ENCODE measurements at regions not wholly inside any gene's neighbourhood (a gene's known extent, or its start where the extent isn't known, plus 50 kb on each side); places are given as distances from the start of the nearest gene placed in this dataset.

- DNase-seq (ENCODE audit: low read depth in 1 of 2, low spot score in 1 of 2) (no peak), ATAC-seq (no peak), FAIRE-seq (no peak)
- Histone ChIP-seq H3K4me3 (no peak overlapping the region), H3K4me1 (no peaks in the 10 kb centered on the region), H3K27ac (no peak overlapping the region), H3K4me2 (no peak overlapping the region), H3K9me3 (no peaks in the 10 kb centered on the region; the same call in 2 of the 3 replicates)
- ChIA-PET CTCF (no interaction called here), POLR2A (no interaction called here)
- WGBS (ENCODE audit: missing lambda C conversion rate): 26% methylated on average over 1 of the region's 1 CpG
- TF ChIP-seq GATA3 (IDR thresholded peaks at IDR 0.05; ENCODE audit: borderline replicate concordance): no peak
- no peak for TF ChIP-seq NFE2L2 (conservative IDR thresholded peaks at IDR 0.05; ENCODE audit: low read length)
- no peak for TF ChIP-seq RCOR1 (IDR thresholded peaks at IDR 0.05; ENCODE audit: low read depth, low read length)
- TF ChIP-seq RFX5 (IDR thresholded peaks at IDR 0.05): no peak
- TF ChIP-seq HEYL (CRISPR knock-in tag; IDR thresholded peaks at IDR 0.05): no peak
- TF ChIP-seq EHF (CRISPR knock-in tag; IDR thresholded peaks at IDR 0.05): no peak
- TF ChIP-seq EP300 (IDR thresholded peaks at IDR 0.05): no peak
- TF ChIP-seq, protein P1, sequence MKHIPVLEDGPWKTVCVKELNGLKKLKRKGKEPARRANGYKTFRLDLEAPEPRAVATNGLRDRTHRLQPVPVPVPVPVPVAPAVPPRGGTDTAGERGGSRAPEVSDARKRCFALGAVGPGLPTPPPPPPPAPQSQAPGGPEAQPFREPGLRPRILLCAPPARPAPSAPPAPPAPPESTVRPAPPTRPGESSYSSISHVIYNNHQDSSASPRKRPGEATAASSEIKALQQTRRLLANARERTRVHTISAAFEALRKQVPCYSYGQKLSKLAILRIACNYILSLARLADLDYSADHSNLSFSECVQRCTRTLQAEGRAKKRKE (CRISPR knock-in tag; IDR thresholded peaks at IDR 0.05; ENCODE audit: low read depth): no peak
- no peak for TF ChIP-seq SREBF2 (IDR thresholded peaks at IDR 0.05)
- no peak for TF ChIP-seq ELK1 (IDR thresholded peaks at IDR 0.05; ENCODE audit: low read depth, low read length)
- no peak for TF ChIP-seq ZC3H11A (IDR thresholded peaks at IDR 0.05)
- TF ChIP-seq PHF8 (IDR thresholded peaks at IDR 0.05; ENCODE audit: borderline replicate concordance, low read depth): no peak
- no peak for TF ChIP-seq HMGXB4 (CRISPR knock-in tag; IDR thresholded peaks at IDR 0.05; ENCODE audit: borderline replicate concordance)
- no peak for TF ChIP-seq EHMT2 (IDR thresholded peaks at IDR 0.05; ENCODE audit: low read depth)
- TF ChIP-seq REST (IDR thresholded peaks at IDR 0.05): no peak
Measured at GRCh38 chr14:44099743-44100488, 407.2 kb downstream of the FSCB start.

DNA sequence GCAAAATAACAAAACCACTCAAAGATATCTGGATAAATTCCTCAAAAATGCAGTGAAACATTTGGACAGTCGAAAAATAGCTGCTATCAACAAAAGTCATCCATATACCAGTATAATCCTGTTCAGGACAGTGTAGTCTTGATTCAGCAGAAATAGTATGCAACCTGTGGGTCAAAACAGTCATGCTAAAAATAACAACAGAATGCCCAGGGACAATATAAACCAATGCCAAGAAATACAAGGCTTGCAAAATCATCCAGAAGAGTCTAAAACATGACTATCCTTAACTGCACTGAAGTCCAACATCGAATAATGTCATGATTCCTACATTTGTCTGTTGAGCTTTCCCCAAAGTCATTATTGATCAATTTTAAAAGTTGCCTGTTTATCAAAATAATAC, 425.9 kb downstream of the FSCB start:
- H3K4me1 ChIP-seq: no peaks in the 10 kb centered on the region
- TF ChIP-seq CHD4 (IDR thresholded peaks at IDR 0.05; ENCODE audit: borderline replicate concordance): no peak
- no peak for TF ChIP-seq ZFP36 (IDR thresholded peaks at IDR 0.05; ENCODE audit: borderline replicate concordance, partially characterized antibody)
- TF ChIP-seq ELK1 (IDR thresholded peaks at IDR 0.05; ENCODE audit: low read depth, low read length): no peak
- TF ChIP-seq JUN (IDR thresholded peaks at IDR 0.05): no peak
- no peak for TF ChIP-seq EP300 (IDR thresholded peaks at IDR 0.05)
- TF ChIP-seq TP53 (CRISPR knock-in tag; IDR thresholded peaks at IDR 0.05): no peak
- no peak for TF ChIP-seq CTCF (IDR thresholded peaks at IDR 0.05)
- TF ChIP-seq E2F6 (IDR thresholded peaks at IDR 0.05; ENCODE audit: borderline replicate concordance, low read depth): no peak
- no peak for TF ChIP-seq POLR2A (IDR thresholded peaks at IDR 0.05; ENCODE audit: low read length)
- 5% methylated on average over 2 of the region's 2 CpGs for WGBS (ENCODE audit: missing lambda C conversion rate)
- H3K4me3 ChIP-seq: no peak overlapping the region
- H3K4me2 ChIP-seq: no peak overlapping the region
- DNase-seq (ENCODE audit: low read depth in 1 of 2, low spot score in 1 of 2): no peak
- H3K27ac ChIP-seq: no peak overlapping the region
- H3K9me3 ChIP-seq: no peaks in the 10 kb centered on the region
- ChIA-PET CTCF (no interaction called here), POLR2A (no interaction called here)
- no peak for FAIRE-seq
- no peak for ATAC-seq
